Hepatocyte (in vitro differentiated cells): ENCODE measurements at regions not wholly inside any gene's neighbourhood (a gene's known extent, or its start where the extent isn't known, plus 50 kb on each side); places are given as distances from the start of the nearest gene placed in this dataset.

Experiments
- CTCF ChIP-seq: fragments of 200-600 bp; sonication (generic); IDR thresholded peaks from 2 replicates; pipeline ENCODE4 v1.5.1; 2016; ENCODE audit warnings: antibody characterized with exemption, mild to moderate bottlenecking; ENCODE audit not compliant: poor library complexity
- EZH2 ChIP-seq: fragments of 200-600 bp; sonication (generic); IDR thresholded peaks from 2 replicates; pipeline ENCODE4 v1.6.1; 2016; ENCODE audit warnings: antibody characterized with exemption, mild to moderate bottlenecking, borderline replicate concordance

- no peak for TF ChIP-seq CTCF
- TF ChIP-seq EZH2, result no peak
These were observed 1399.8 kb upstream of the ACVR2A start for GRCh38 chr2:146444987-146445386.
